Panc1 (cell line): ENCODE measurements at regions not wholly inside any gene's neighbourhood (a gene's known extent, or its start where the extent isn't known, plus 50 kb on each side); places are given as distances from the start of the nearest gene placed in this dataset. TPM values are rescaled to one million over a fixed set of nuclear protein-coding genes. Genes with fewer than 3 reads are reported as not detected.

Experiments
- ATAC-seq: fragments of 200-7000 bp; cut with Tn5 transposase; 2 replicates; pipeline ENCODE4 v1.9.1; 2020; ENCODE audit warnings: mild to moderate bottlenecking, moderate library complexity
- BruUV-seq: library from RNA; stranded (reverse); fragments of 400-500 nt; replicated peaks from 2 replicates; lab custom pipeline; 2021; lab: Mats Ljungman, UMichigan
- CTCF ChIA-PET: fragments of 300-600 bp; sonication (Branson Sonifier 250); formaldehyde crosslinking; loops from one replicate; lab custom pipeline; 2022; ENCODE audit warnings: antibody characterized with exemption; lab: Charles Lee
- POLR2A ChIA-PET: fragments of 300-600 bp; sonication (Branson Sonifier 250); formaldehyde crosslinking; loops from one replicate; lab custom pipeline; 2022; ENCODE audit warnings: antibody characterized with exemption; lab: Charles Lee
- DNase-seq: peaks from one replicate; pipeline ENCODE4 v3.0.0-alpha.2; 2010; ENCODE audit warnings: low read depth, low spot score
- H3K27ac ChIP-seq: 2 replicates; pipeline ENCODE4 v1.5.1; 2011; ENCODE audit warnings: mild to moderate bottlenecking, low read length, inconsistent platforms
- H3K27me3 ChIP-seq: fragments of 200-500 bp; sonication (Bioruptor generic); 2 replicates; pipeline ENCODE4 v1.6.0; 2014; ENCODE audit warnings: low read length, inconsistent platforms; ENCODE audit not compliant: control insufficient read depth, insufficient read depth
- H3K36me3 ChIP-seq: fragments of 200-500 bp; sonication (Bioruptor generic); 2 replicates; pipeline ENCODE4 v1.5.1; 2014; ENCODE audit warnings: inconsistent platforms, mild to moderate bottlenecking, low read length, moderate library complexity; ENCODE audit not compliant: control insufficient read depth, insufficient read depth
- H3K4me1 ChIP-seq: 2 replicates; pipeline ENCODE4 v1.5.1; 2011; ENCODE audit warnings: inconsistent platforms, mild to moderate bottlenecking, low read length, moderate library complexity; ENCODE audit not compliant: control insufficient read depth, insufficient read depth
- H3K4me3 ChIP-seq, 2 experiments: 2 replicates each; pipeline ENCODE4 v1.5.1; 2011 to 2012; ENCODE audit warnings: low read depth in 2 of 2, low read length in 2 of 2, mild to moderate bottlenecking in 2 of 2, inconsistent platforms in 1 of 2, moderate library complexity in 1 of 2
- H3K9me3 ChIP-seq: fragments of 200-500 bp; sonication (Bioruptor generic); 2 replicates; pipeline ENCODE4 v1.5.1; 2014; ENCODE audit warnings: low read depth, mild to moderate bottlenecking, inconsistent platforms, low read length, moderate library complexity; ENCODE audit not compliant: control insufficient read depth, insufficient read depth
- CTCF ChIP-seq: fragments of 450-650 bp; IDR thresholded peaks from 2 replicates; pipeline ENCODE4 v1.5.1; 2017; ENCODE audit warnings: mild to moderate bottlenecking
- in situ Hi-C: cut with HindIII; loops from 2 replicates; pipeline ENCODE4 v1.10.0; 2016; ENCODE audit warnings: low sequenced_read_pairs, low pct_unique_long_range_greater_than_20kb
- intact Hi-C: fragments of 100-400 bp; cut with micrococcal nuclease; formaldehyde crosslinking; loops from one replicate; pipeline ENCODE4 v1.10.0; 2022; ENCODE audit not compliant: unreplicated experiment
- microRNA-seq: library from miRNA; unstranded; fragments of <30 nt; microRNA quantifications from one replicate; pipeline ENCODE4 v1.1.0, GENCODE V29; 2020; ENCODE audit not compliant: unreplicated experiment
- TF ChIP-seq, protein P1 (sequence below), 2 experiments: IDR thresholded peaks; 2 replicates each; pipeline ENCODE4 v1.6.1; 2011 to 2012; ENCODE audit warnings: low read depth in 2 of 2, control low read depth in 1 of 2, low read length in 1 of 2, mild to moderate bottlenecking in 1 of 2, moderate library complexity in 1 of 2; ENCODE audit not compliant: insufficient read depth in 1 of 2

GRCh38 chr6:98998103-98998502 is 50.4 kb upstream of the FBXL4 start:
- Histone ChIP-seq H3K4me3 (no peak overlapping the region), H3K27ac (no peak overlapping the region), H3K27me3 (peaks cover 2% of the 10 kb centered on the region; the same call in 1 of the 2 replicates), H3K9me3 (no peaks in the 10 kb centered on the region), H3K4me1 (no peaks in the 10 kb centered on the region), H3K36me3 (no peaks in the 10 kb centered on the region)
- POLR2A ChIA-PET = no interaction called here
- DNase-seq (no peak), ATAC-seq (no peak)
- intact Hi-C loops = no loop called here
- in situ Hi-C loops = no loop called here
- BruUV-seq = no TSS peak
- CTCF ChIA-PET = no interaction called here
- TF ChIP-seq, protein P1, sequence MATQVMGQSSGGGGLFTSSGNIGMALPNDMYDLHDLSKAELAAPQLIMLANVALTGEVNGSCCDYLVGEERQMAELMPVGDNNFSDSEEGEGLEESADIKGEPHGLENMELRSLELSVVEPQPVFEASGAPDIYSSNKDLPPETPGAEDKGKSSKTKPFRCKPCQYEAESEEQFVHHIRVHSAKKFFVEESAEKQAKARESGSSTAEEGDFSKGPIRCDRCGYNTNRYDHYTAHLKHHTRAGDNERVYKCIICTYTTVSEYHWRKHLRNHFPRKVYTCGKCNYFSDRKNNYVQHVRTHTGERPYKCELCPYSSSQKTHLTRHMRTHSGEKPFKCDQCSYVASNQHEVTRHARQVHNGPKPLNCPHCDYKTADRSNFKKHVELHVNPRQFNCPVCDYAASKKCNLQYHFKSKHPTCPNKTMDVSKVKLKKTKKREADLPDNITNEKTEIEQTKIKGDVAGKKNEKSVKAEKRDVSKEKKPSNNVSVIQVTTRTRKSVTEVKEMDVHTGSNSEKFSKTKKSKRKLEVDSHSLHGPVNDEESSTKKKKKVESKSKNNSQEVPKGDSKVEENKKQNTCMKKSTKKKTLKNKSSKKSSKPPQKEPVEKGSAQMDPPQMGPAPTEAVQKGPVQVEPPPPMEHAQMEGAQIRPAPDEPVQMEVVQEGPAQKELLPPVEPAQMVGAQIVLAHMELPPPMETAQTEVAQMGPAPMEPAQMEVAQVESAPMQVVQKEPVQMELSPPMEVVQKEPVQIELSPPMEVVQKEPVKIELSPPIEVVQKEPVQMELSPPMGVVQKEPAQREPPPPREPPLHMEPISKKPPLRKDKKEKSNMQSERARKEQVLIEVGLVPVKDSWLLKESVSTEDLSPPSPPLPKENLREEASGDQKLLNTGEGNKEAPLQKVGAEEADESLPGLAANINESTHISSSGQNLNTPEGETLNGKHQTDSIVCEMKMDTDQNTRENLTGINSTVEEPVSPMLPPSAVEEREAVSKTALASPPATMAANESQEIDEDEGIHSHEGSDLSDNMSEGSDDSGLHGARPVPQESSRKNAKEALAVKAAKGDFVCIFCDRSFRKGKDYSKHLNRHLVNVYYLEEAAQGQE (IDR thresholded peaks at IDR 0.05; ENCODE audit: insufficient read depth in 1 of 2, low read depth in 2 of 2, low read length in 1 of 2) = no peak
- TF ChIP-seq CTCF = no peak

Small RNA genes lying in the stretch of these regions (microRNA-seq; reads per million reads assigned to microRNA genes)
- gene MIR548AI = not detected
